RCC 7860 (cell line): ENCODE measurements at regions not wholly inside any gene's neighbourhood (a gene's known extent, or its start where the extent isn't known, plus 50 kb on each side); places are given as distances from the start of the nearest gene placed in this dataset.
"Not testable (repeated sequence)": the region's sequence is repeated elsewhere in the genome, so short reads cannot be mapped to it uniquely, and the experiment has no call there.

ENCODE experiments used
- DNase-seq: peaks from one replicate; pipeline ENCODE4 v3.0.0-alpha.2; 2015; ENCODE audit warnings: low spot score
- FAIRE-seq: peaks from 2 replicates; lab custom pipeline; 2012; peaks lifted over from hg19 to GRCh38; lab: Jason Lieb, UNC

DNA sequence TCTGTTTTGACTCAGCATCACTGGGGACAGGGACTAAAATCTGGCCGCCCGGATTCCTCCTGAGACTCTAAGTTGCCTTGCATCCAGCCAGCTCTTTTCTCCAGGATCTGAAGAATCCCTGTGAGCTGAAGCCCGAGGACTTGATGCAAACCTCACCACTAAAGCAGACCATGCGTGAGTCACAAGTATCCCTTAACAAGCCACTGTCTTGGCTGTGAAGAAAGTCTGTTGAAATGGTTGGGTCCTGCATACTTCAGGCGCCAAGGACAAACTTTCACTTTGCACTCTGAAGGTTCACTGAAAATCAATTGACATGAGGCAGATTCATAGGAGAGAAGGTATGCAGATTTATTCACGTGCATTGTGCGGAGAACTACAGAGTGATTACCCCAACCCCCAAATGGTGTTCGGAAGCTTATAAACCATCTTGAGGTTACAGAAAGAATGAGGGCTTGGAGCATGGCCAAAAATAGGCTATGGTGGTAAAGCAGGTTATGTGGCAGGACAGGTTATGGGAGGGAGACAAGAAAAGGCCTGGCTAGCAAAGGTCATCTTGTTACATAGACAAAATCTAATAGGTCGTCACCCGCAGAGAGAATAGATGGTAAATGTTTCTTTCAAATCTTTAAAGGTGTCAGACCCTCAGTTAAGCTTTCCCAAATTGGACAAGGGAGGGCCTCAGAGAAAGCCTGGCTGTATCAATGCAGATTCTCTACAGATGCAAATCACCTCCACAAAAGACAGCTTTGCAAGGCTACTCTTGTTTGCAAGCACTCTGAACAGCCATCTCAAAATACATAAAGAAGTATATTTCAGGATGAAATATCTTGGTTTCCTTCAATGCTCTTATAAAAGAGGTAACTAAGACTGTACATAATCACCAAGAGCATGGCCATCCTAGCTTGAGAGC is 126.3 kb upstream of the PLAAT1 start:
- DNase-seq = no peak
- no peak for FAIRE-seq

GRCh38 chr3:193116871-193117270 is 124.2 kb upstream of the PLAAT1 start:
- DNase-seq (no peak), FAIRE-seq (no peak)

- DNase-seq (no peak), FAIRE-seq (no peak)
Observed at GRCh38 chr3:193118907-193119306, 122.1 kb upstream of the PLAAT1 start.

DNA sequence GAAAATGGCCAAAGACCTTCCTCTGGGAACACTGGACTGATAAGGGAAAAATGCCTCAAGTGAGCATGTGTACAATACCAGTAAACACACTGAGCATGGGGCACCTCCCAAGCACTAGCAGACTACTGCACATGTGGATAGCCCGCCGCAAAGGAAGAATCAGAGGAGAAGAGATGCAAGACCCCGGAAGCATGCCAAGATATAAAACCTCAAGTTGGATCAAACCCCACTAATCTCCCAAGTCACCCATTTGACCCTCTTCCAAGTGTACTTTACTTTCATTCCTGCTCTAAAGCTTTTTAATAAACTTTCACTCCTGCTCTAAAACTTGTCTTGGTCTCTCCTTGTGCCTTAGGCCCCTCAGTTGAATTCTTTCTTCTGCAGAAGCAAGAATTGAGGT is 121.1 kb upstream of the PLAAT1 start:
- FAIRE-seq = no peak
- no peak for DNase-seq

DNA sequence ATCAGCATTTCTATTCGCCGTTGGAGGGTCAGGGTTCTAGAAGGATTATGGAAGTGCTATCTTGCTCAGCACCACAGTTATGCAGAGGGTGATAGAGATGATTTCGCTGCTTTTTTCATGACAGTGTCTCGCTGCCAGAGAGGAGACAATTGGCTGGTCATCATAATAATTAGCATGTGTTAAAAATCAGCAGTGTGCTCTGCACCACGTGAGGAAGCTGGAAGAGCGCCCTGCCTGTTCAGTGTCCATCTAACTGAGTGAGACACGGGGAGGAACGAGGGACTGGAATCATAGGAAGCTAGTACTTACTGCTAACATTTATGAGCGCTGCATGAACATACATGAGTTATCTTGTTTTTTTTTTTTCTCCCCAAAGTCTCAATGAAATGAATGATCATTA is 116.2 kb upstream of the PLAAT1 start:
- FAIRE-seq = no peak
- DNase-seq = no peak

- FAIRE-seq (no peak), DNase-seq (no peak)
Observed at GRCh38 chr3:193129607-193130006, 111.4 kb upstream of the PLAAT1 start.

GRCh38 chr3:193130576-193130975 is 110.4 kb upstream of the PLAAT1 start:
- no peak for FAIRE-seq
- no peak for DNase-seq

GRCh38 chr3:193132241-193132640 is 108.8 kb upstream of the PLAAT1 start:
- FAIRE-seq = no peak

GRCh38 chr3:193132964-193133363 is 108.1 kb upstream of the PLAAT1 start:
- no peak for FAIRE-seq
- DNase-seq = no peak

More at GRCh38 chr3:193132241-193132640, 108.8 kb upstream of the PLAAT1 start:
- no peak for DNase-seq

DNA sequence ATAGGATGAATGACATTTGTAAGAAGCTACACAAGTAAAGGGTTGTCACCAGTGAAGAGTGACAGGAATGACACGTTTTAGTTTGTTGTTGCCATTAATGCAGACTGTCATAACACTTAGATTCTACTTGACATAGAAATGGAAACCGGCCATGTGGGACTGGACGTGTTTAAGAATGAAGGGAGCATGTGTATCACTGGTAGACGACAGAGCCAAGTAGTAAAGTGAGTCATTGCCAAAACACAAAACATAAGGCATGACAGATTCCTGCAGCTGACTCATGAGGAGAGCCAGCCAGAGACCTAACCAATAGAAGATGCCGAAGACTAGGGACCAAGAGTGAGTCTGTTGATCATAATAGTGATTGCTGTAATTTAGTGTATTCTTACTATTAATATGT is 106.2 kb upstream of the PLAAT1 start:
- FAIRE-seq (no peak), DNase-seq (peak; percentile 62)

- FAIRE-seq (no peak), DNase-seq (peak; percentile 8)
Observed at GRCh38 chr3:193140381-193140780, 100.6 kb upstream of the PLAAT1 start.

- DNase-seq (no peak), FAIRE-seq (no peak)
Observed at GRCh38 chr3:193145248-193145647, 95.8 kb upstream of the PLAAT1 start.

GRCh38 chr3:193148688-193149473 is 92.1 kb upstream of the PLAAT1 start:
- DNase-seq (no peak), FAIRE-seq (no peak)

DNA sequence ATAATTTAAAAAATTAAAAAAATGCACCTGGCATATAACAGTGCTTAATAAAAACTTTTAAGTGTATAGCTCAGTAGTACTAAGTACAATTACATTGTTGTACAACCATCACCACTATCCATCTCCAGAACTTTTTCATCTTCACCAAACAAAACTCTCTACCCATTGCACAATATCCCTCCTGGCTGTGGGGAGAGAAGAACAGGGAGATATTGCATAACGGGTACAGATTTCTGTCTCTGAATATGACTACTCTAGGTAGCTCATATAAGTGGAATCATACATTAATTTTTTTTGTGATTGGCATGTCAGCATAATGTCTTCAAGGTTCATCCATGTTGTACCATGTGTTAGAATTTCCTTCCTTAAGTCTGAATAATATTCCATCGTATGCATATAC is 91.0 kb upstream of the PLAAT1 start:
- no peak for FAIRE-seq
- DNase-seq = no peak

GRCh38 chr3:193155044-193155781 is 85.8 kb upstream of the PLAAT1 start:
- DNase-seq, FAIRE-seq: not testable (repeated sequence)

- DNase-seq (no peak), FAIRE-seq (no peak)
Observed at GRCh38 chr3:193157051-193157450, 84.0 kb upstream of the PLAAT1 start.

DNA sequence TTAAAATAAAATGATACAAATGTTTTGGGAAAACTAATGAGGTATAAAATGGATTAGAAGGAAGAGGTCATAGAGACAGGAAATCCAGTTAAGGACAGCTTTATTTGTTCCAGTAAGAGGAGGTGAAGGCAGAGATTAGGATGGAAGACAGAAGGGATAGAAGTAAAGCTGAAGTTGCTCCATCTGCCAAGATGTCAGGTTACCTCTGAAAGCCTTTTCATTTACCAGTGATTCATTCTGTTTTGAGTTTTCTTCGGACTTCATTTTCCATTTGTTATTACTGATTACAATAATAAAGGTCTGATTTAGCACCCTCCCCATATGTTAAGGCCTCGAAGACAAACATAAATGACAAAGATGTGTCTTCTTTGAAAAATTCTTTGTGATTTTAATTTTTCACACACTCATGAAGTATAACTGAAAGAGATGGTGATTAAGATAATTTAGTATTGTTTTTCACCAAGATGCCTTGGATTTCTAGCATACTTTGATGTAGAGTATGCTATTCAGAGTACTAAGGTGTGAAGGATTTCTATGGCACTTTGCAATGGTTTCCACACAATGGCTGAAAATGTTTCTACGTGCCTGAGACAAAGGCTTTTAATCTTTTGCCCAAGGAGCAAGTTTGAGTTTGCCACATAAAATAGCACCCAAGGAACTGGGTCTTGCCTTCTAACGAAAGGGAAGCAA is 75.4 kb upstream of the PLAAT1 start:
- FAIRE-seq (no peak), DNase-seq (no peak)

DNA sequence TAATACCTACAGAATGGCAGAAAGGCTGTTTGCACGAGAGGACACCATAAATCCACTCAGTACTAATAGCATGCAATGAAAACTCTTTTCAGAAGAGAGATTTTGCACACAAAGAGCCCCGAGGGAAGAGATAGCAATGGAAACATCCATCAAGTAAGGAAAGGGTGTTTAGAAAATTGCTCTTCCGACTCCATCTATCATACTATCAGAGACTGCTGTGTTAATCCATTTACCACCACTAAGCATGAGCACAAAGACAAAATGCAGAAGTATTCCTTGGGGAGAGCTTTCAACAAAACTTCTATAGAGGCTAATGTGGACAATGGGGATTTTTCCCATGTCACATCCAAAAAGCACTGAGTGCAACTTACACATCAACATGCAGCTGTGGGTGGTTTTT is 72.1 kb upstream of the PLAAT1 start:
- FAIRE-seq (no peak), DNase-seq (no peak)

DNA sequence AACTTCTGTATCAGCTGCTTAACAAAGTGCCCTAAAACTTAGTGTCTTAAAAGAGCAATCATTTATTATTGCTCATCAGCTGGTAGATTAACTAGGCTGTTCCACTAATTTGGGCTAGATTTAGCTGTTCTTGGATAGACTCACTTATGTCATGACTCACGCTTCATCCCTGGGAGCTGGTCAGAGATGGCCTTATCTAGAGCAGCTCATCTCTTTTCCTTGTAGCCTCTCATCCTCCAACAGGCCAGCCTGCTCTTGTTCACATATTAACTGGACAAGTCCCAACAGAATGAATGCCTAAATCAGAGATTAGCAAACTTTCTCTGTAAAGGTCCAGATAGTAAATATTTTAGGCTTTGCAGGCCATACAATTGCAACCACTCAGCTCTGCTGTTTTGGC is 66.9 kb upstream of the PLAAT1 start:
- DNase-seq = no peak
- no peak for FAIRE-seq

DNA sequence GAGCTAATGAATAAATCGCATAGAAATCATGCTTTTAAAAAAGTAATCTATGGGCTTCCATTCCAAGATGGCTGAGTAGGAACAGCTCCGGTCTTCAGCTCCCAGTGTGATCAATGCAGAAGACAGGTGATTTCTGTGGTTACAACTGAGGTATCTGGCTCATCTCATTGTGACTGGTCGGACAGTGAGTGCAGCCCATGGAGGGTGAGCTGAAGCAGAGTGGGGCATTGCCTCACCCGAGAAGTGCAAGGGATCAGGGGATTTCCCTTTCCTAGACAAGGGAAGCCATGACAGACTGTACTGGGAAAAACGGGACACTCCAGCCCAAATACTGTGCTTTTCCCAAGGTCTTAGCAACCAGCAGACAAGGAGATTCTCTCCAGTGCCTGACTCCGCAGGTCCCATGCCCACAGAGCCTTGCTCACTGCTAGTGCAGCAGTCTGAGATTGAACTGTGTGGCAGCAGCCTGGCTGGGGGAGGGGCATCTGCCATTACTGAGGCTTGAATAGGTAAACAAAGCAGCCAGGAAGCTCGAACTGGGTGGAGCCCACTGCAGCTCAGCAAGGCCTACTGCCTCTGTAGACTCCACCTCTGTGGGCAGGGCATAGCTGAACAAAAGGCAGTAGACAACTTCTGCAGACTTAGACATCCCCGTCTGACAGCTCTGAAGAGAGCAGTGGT is 61.5 kb upstream of the PLAAT1 start:
- not testable (repeated sequence) for FAIRE-seq, DNase-seq
